SK-N-SH treated with all-trans-retinoic acid at 6 μM for 48 hours (cell line): ENCODE measurements at regions not wholly inside any gene's neighbourhood (a gene's known extent, or its start where the extent isn't known, plus 50 kb on each side); places are given as distances from the start of the nearest gene placed in this dataset.

Experiments used
- ATAC-seq: fragments of 200-7000 bp; cut with Tn5 transposase; 3 replicates; pipeline ENCODE4 v1.9.1; 2020; ENCODE audit warnings: mild to moderate bottlenecking, moderate library complexity
- BACH2 ChIP-seq: fragments of 250-450 bp; sonication (Bioruptor Pico); IDR thresholded peaks from 2 replicates; pipeline ENCODE4 v1.9.0; 2021; ENCODE audit warnings: mild to moderate bottlenecking, borderline replicate concordance
- CREB5 ChIP-seq: fragments of 250-450 bp; sonication (Bioruptor Pico); IDR thresholded peaks from 2 replicates; pipeline ENCODE4 v1.5.1; 2020; ENCODE audit warnings: low read depth, mild to moderate bottlenecking, moderate library complexity
- CSDC2 ChIP-seq: fragments of 250-450 bp; sonication (Bioruptor Pico); IDR thresholded peaks from 2 replicates; pipeline ENCODE4 v1.5.0; 2020; ENCODE audit warnings: mild to moderate bottlenecking, moderate library complexity
- ESRRG ChIP-seq: fragments of 250-450 bp; sonication (Bioruptor Pico); IDR thresholded peaks from 2 replicates; pipeline ENCODE4 v1.6.1; 2021; ENCODE audit warnings: mild to moderate bottlenecking
- PATZ1 ChIP-seq: fragments of 250-450 bp; sonication (Bioruptor Pico); IDR thresholded peaks from 2 replicates; pipeline ENCODE4 v1.8.0; 2020; ENCODE audit warnings: mild to moderate bottlenecking, moderate library complexity, borderline replicate concordance
- PPARA ChIP-seq: fragments of 250-450 bp; sonication (Bioruptor Pico); IDR thresholded peaks from 2 replicates; pipeline ENCODE4 v1.5.0; 2020; ENCODE audit warnings: mild to moderate bottlenecking, borderline replicate concordance
- RARB ChIP-seq: fragments of 250-450 bp; sonication (Bioruptor Pico); IDR thresholded peaks from 2 replicates; pipeline ENCODE4 v1.8.0; 2021; ENCODE audit warnings: mild to moderate bottlenecking, moderate library complexity
- SNAI2 ChIP-seq: fragments of 250-450 bp; sonication (Bioruptor Pico); IDR thresholded peaks from 2 replicates; pipeline ENCODE4 v1.5.0; 2020; ENCODE audit warnings: mild to moderate bottlenecking, moderate library complexity
- TCF4 ChIP-seq: fragments of 250-450 bp; sonication (Bioruptor Pico); IDR thresholded peaks from 2 replicates; pipeline ENCODE4 v1.8.0; 2021; ENCODE audit warnings: mild to moderate bottlenecking, moderate library complexity, borderline replicate concordance
- TOX ChIP-seq: fragments of 250-450 bp; sonication (Bioruptor Pico); IDR thresholded peaks from 2 replicates; pipeline ENCODE4 v1.8.0; 2021; ENCODE audit warnings: mild to moderate bottlenecking, moderate library complexity, borderline replicate concordance
- TSHZ2 ChIP-seq: fragments of 250-450 bp; sonication (Bioruptor Pico); IDR thresholded peaks from 2 replicates; pipeline ENCODE4 v1.5.0; 2020; ENCODE audit warnings: mild to moderate bottlenecking, moderate library complexity
- ZFP3 ChIP-seq: fragments of 250-450 bp; sonication (Bioruptor Pico); IDR thresholded peaks from 2 replicates; pipeline ENCODE4 v1.5.0; 2020; ENCODE audit warnings: mild to moderate bottlenecking, moderate library complexity
- ZFP30 ChIP-seq: fragments of 450-650 bp; formaldehyde crosslinking; IDR thresholded peaks from 2 replicates; pipeline ENCODE4 v1.5.0; 2022; ENCODE audit warnings: mild to moderate bottlenecking, moderate library complexity
- ZNF565 ChIP-seq: fragments of 450-650 bp; formaldehyde crosslinking; conservative IDR thresholded peaks from 2 replicates; pipeline ENCODE4 v1.5.0; 2020; ENCODE audit warnings: low read depth, mild to moderate bottlenecking, moderate library complexity
- ZNF70 ChIP-seq: fragments of 450-650 bp; formaldehyde crosslinking; IDR thresholded peaks from 2 replicates; pipeline ENCODE4 v1.5.0; 2020; ENCODE audit warnings: mild to moderate bottlenecking, moderate library complexity
- ZNF8 ChIP-seq: fragments of 450-650 bp; formaldehyde crosslinking; IDR thresholded peaks from 2 replicates; pipeline ENCODE4 v1.5.0; 2020; ENCODE audit warnings: mild to moderate bottlenecking, moderate library complexity
- TF ChIP-seq, protein P1 (sequence below): fragments of 250-450 bp; sonication (Bioruptor Pico); IDR thresholded peaks from 2 replicates; pipeline ENCODE4 v1.5.1; 2021; ENCODE audit warnings: mild to moderate bottlenecking, moderate library complexity
- TF ChIP-seq, protein P2 (sequence below): fragments of 250-450 bp; sonication (Bioruptor Pico); IDR thresholded peaks from 2 replicates; pipeline ENCODE4 v1.8.0; 2021; ENCODE audit warnings: low read depth, mild to moderate bottlenecking, moderate library complexity, borderline replicate concordance

DNA sequence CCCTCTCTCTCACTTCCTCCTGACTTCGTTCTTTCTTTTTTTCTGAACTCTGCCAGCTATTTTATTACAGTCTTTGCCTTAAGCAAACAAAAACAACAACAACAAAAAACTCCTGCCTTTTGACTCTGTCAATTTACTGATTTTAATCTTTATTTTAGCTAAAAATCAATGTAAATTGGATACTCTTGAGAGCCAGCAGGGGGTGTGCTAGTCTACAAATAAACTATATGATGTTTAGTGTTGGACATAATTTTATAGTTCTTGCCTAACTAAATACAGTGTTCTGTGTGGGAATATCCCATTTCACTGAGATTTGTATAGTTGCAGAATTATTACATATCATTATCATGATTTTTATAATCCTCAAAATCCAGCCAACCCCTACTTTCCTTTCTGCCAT is 1199.9 kb upstream of the SPRY2 start:
- no peak for ATAC-seq
- no peak for TF ChIP-seq ZFP3 (CRISPR knock-in tag)
- no peak for TF ChIP-seq CREB5 (CRISPR knock-in tag)
- no peak for TF ChIP-seq TOX
- no peak for TF ChIP-seq PPARA (CRISPR knock-in tag)
- no peak for TF ChIP-seq PATZ1 (CRISPR knock-in tag)
- no peak for TF ChIP-seq ZFP30 (CRISPR knock-in tag)
- TF ChIP-seq, protein P1, sequence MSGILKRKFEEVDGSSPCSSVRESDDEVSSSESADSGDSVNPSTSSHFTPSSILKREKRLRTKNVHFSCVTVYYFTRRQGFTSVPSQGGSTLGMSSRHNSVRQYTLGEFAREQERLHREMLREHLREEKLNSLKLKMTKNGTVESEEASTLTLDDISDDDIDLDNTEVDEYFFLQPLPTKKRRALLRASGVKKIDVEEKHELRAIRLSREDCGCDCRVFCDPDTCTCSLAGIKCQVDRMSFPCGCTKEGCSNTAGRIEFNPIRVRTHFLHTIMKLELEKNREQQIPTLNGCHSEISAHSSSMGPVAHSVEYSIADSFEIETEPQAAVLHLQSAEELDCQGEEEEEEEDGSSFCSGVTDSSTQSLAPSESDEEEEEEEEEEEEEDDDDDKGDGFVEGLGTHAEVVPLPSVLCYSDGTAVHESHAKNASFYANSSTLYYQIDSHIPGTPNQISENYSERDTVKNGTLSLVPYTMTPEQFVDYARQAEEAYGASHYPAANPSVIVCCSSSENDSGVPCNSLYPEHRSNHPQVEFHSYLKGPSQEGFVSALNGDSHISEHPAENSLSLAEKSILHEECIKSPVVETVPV (CRISPR knock-in tag): no peak
- no peak for TF ChIP-seq TSHZ2 (CRISPR knock-in tag)
- TF ChIP-seq CSDC2 (CRISPR knock-in tag): no peak
- no peak for TF ChIP-seq SNAI2 (CRISPR knock-in tag)
- TF ChIP-seq, protein P2, sequence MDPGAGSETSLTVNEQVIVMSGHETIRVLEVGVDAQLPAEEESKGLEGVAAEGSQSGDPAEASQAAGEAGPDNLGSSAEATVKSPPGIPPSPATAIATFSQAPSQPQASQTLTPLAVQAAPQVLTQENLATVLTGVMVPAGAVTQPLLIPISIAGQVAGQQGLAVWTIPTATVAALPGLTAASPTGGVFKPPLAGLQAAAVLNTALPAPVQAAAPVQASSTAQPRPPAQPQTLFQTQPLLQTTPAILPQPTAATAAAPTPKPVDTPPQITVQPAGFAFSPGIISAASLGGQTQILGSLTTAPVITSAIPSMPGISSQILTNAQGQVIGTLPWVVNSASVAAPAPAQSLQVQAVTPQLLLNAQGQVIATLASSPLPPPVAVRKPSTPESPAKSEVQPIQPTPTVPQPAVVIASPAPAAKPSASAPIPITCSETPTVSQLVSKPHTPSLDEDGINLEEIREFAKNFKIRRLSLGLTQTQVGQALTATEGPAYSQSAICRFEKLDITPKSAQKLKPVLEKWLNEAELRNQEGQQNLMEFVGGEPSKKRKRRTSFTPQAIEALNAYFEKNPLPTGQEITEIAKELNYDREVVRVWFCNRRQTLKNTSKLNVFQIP (CRISPR knock-in tag): no peak
- TF ChIP-seq RARB (CRISPR knock-in tag): no peak
- TF ChIP-seq BACH2: no peak
- TF ChIP-seq ZNF565 (CRISPR knock-in tag): no peak
- no peak for TF ChIP-seq ZNF70 (CRISPR knock-in tag)
- TF ChIP-seq TCF4 (CRISPR knock-in tag): no peak
- no peak for TF ChIP-seq ZNF8 (CRISPR knock-in tag)

DNA sequence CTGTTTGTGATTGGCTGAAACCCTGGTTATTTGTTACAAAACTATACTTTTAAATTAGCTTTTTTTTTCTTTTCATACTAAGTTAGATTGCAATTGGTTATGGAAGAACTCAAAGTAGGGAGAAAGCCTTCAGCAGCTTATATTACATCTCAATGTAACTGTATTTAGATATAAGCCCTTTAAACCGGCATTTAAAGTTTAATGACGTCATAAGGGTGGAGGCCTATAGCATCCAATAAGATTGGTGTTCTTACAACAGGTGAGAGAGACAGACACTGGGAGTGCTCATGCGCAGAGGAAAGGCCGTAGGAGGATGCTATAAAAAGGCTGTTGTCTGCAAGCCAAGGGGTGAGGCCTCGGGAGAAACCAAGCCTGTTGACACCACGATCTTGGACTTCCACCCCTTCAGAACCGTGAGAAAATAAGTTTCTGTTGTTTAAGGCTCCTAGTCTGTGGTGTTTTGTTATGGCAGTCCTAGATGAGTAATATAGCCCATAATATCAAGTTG is 1198.8 kb upstream of the SPRY2 start:
- TF ChIP-seq CSDC2 (CRISPR knock-in tag) (no peak), ZFP3 (CRISPR knock-in tag) (no peak), TSHZ2 (CRISPR knock-in tag) (no peak), ZFP30 (CRISPR knock-in tag) (no peak), ESRRG (no peak)
- TF ChIP-seq, protein P2 (CRISPR knock-in tag): no peak

More for the DNA sequence above, 1198.8 kb upstream of the SPRY2 start:
- ATAC-seq: no peak
